ENCODE measurements at regions not wholly inside any gene's neighbourhood (a gene's known extent, or its start where the extent isn't known, plus 50 kb on each side); places are given as distances from the start of the nearest gene placed in this dataset.
"Not testable (repeated sequence)": the region's sequence is repeated elsewhere in the genome, so short reads cannot be mapped to it uniquely, and the experiment has no call there.

GRCh38 chr13:57862879-57863278 lies 231.3 kb downstream of the PCDH17 start:
- Mint-ChIP-seq H3K9me3 (peaks cover 5% of the 10 kb centered on the region), H3K4me3 (no peak overlapping the region), H3K4me1 (no peaks in the 10 kb centered on the region), H3K27ac (no peak overlapping the region), H3K36me3 (no peaks in the 10 kb centered on the region)
- DNase-seq (ENCODE audit: low spot score in 2 of 2) (no peak), ATAC-seq (no peak)

- DNase-seq (ENCODE audit: low spot score in 2 of 2): no peak
- Mint-ChIP-seq H3K9me3 (peaks cover 8% of the 10 kb centered on the region), H3K27ac (no peak overlapping the region), H3K36me3 (no peaks in the 10 kb centered on the region), H3K4me1 (no peaks in the 10 kb centered on the region), H3K4me3 (no peak overlapping the region)
- no peak for ATAC-seq
Observed at GRCh38 chr13:57865600-57866294, 234.2 kb downstream of the PCDH17 start.

GRCh38 chr13:57874530-57874929 lies 243.0 kb downstream of the PCDH17 start:
- Mint-ChIP-seq H3K27ac (no peak overlapping the region), H3K36me3 (no peaks in the 10 kb centered on the region), H3K9me3 (peaks cover 5% of the 10 kb centered on the region), H3K4me1 (no peaks in the 10 kb centered on the region), H3K4me3 (no peak overlapping the region)
- DNase-seq (ENCODE audit: low spot score in 2 of 2): no peak
- ATAC-seq: no peak

DNA sequence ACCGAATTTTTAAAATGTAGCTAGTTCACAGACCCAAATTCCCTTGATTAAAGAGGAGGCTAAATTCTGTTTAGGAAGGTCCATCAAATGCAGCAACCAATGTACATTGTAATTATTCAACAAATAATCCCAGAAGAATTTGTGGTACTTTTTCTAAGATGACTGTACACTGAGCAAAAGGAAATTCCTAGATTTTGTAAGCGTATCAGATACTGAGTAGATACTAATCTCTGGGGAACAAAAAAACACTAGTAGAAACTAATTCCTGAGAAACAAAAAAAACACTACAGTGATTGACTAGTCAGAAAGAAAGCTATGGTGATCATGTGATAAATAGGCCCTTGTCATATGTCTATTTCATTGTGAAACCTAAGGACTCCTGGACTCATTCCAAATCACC lies 246.1 kb downstream of the PCDH17 start:
- Mint-ChIP-seq H3K9me3 (peaks cover 8% of the 10 kb centered on the region), H3K4me1 (no peaks in the 10 kb centered on the region), H3K4me3 (no peak overlapping the region), H3K36me3 (no peaks in the 10 kb centered on the region), H3K27ac (no peak overlapping the region)
- ATAC-seq (no peak), DNase-seq (ENCODE audit: low spot score in 2 of 2) (no peak)

DNA sequence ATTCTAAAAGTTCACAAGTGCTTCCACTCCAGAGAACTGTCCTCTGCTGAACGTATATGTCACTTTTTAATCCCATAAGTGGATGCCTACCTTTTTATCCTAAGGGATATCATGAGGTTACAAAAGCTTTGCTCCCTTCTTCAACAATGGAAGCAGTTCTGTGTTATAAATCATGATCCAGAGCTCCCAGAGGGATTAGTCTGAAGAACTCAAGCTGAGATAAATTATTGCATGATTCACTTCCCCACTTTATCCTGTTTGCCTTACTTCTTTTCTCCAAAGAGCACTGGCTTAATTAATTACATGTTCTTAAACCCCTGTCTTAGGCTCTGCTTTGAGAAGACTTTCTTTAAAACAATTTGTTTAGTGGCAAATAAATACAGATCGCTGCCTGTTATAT lies 246.7 kb downstream of the PCDH17 start:
- Mint-ChIP-seq H3K4me1 (no peaks in the 10 kb centered on the region), H3K27ac (no peak overlapping the region), H3K9me3 (peaks cover 13% of the 10 kb centered on the region), H3K36me3 (no peaks in the 10 kb centered on the region), H3K4me3 (no peak overlapping the region)
- no peak for DNase-seq (ENCODE audit: low spot score in 2 of 2)
- no peak for ATAC-seq

GRCh38 chr13:57897225-57897624 lies 265.7 kb downstream of the PCDH17 start:
- no peak for DNase-seq (ENCODE audit: low spot score in 2 of 2)
- Mint-ChIP-seq H3K36me3 (no peaks in the 10 kb centered on the region), H3K4me1 (no peaks in the 10 kb centered on the region), H3K4me3 (no peak overlapping the region), H3K27ac (no peak overlapping the region), H3K9me3 (peaks cover 12% of the 10 kb centered on the region)
- no peak for ATAC-seq

DNA sequence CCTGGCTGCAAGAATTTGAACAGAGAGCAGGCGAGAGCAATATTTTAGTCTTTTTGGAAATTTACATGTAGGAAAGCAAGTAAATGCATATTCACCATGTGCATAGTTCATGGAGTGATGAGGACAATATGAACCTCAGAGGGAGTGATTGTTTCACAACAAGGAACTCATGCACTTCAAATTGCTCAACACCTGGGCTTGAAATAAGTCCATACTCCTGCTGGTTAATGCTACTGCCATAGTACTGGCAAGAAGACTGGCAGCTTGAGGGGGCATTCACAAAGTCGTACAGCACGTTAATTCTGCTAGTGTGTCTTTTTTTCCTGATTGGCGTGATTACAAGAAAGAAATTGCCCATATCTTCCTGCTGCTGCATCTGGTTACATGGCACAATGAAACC lies 267.6 kb downstream of the PCDH17 start:
- peaks cover 17% of the 10 kb centered on the region for H3K9me3 Mint-ChIP-seq
- H3K36me3 Mint-ChIP-seq: no peaks in the 10 kb centered on the region
- H3K27ac Mint-ChIP-seq: no peak overlapping the region
- ATAC-seq (no peak), DNase-seq (ENCODE audit: low spot score in 2 of 2) (no peak)
- H3K4me1 Mint-ChIP-seq: no peaks in the 10 kb centered on the region
- no peak overlapping the region for H3K4me3 Mint-ChIP-seq

DNA sequence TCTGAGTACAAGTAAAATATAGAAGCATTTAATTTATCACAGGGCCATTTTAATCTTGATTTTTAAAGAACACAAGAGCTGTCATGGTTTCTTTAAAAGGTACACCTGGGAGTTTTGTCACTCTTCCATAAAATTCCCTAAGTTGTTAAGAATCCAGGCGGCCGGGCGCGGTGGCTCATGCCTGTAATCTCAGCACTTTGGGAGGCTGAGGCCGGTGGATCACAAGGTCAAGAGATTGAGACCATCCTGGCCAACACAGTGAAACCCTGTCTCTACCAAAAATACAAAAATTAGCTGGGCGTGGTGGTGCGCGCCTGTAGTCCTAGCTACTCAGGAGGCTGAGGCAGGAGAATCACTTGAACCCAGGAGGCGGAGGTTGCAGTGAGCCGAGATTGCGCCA lies 278.3 kb downstream of the PCDH17 start:
- not testable (repeated sequence) for H3K36me3 Mint-ChIP-seq; H3K9me3 Mint-ChIP-seq; DNase-seq (ENCODE audit: low spot score in 2 of 2); H3K27ac Mint-ChIP-seq; H3K4me1 Mint-ChIP-seq; ATAC-seq; H3K4me3 Mint-ChIP-seq

- Mint-ChIP-seq H3K36me3 (no peaks in the 10 kb centered on the region), H3K4me3 (no peak overlapping the region)
- DNase-seq (ENCODE audit: low spot score in 2 of 2): no peak
Observed at GRCh38 chr13:57918086-57918485, 286.5 kb downstream of the PCDH17 start.

GRCh38 chr13:57918913-57919312 lies 287.4 kb downstream of the PCDH17 start:
- no peak overlapping the region for H3K4me3 Mint-ChIP-seq
- no peaks in the 10 kb centered on the region for H3K36me3 Mint-ChIP-seq
- no peak overlapping the region for H3K27ac Mint-ChIP-seq
- no peaks in the 10 kb centered on the region for H3K4me1 Mint-ChIP-seq
- peaks cover 8% of the 10 kb centered on the region for H3K9me3 Mint-ChIP-seq
- no peak for ATAC-seq
- no peak for DNase-seq (ENCODE audit: low spot score in 2 of 2)

More at GRCh38 chr13:57918086-57918485, 286.5 kb downstream of the PCDH17 start:
- Mint-ChIP-seq H3K9me3 (peaks cover 8% of the 10 kb centered on the region), H3K27ac (no peak overlapping the region), H3K4me1 (no peaks in the 10 kb centered on the region)
- no peak for ATAC-seq

GRCh38 chr13:57925250-57925649 lies 293.7 kb downstream of the PCDH17 start:
- no peak overlapping the region for H3K4me3 Mint-ChIP-seq

GRCh38 chr13:57925751-57926150 lies 294.2 kb downstream of the PCDH17 start:
- peaks cover 4% of the 10 kb centered on the region for H3K9me3 Mint-ChIP-seq

More at GRCh38 chr13:57925250-57925649, 293.7 kb downstream of the PCDH17 start:
- Mint-ChIP-seq H3K4me1 (no peaks in the 10 kb centered on the region), H3K36me3 (no peaks in the 10 kb centered on the region), H3K9me3 (peaks cover 6% of the 10 kb centered on the region), H3K27ac (no peak overlapping the region)
- ATAC-seq (no peak), DNase-seq (ENCODE audit: low spot score in 2 of 2) (no peak)

GRCh38 chr13:57932061-57932460 lies 300.5 kb downstream of the PCDH17 start:
- Mint-ChIP-seq H3K27ac (no peak overlapping the region), H3K9me3 (peaks cover 13% of the 10 kb centered on the region), H3K4me1 (no peaks in the 10 kb centered on the region), H3K4me3 (no peak overlapping the region), H3K36me3 (no peaks in the 10 kb centered on the region)
- DNase-seq (ENCODE audit: low spot score in 2 of 2) (no peak), ATAC-seq (no peak)

More at GRCh38 chr13:57925751-57926150, 294.2 kb downstream of the PCDH17 start:
- no peaks in the 10 kb centered on the region for H3K4me1 Mint-ChIP-seq
- no peaks in the 10 kb centered on the region for H3K36me3 Mint-ChIP-seq
- DNase-seq (ENCODE audit: low spot score in 2 of 2): no peak
- ATAC-seq: no peak
- H3K27ac Mint-ChIP-seq: no peak overlapping the region
- no peak overlapping the region for H3K4me3 Mint-ChIP-seq

DNA sequence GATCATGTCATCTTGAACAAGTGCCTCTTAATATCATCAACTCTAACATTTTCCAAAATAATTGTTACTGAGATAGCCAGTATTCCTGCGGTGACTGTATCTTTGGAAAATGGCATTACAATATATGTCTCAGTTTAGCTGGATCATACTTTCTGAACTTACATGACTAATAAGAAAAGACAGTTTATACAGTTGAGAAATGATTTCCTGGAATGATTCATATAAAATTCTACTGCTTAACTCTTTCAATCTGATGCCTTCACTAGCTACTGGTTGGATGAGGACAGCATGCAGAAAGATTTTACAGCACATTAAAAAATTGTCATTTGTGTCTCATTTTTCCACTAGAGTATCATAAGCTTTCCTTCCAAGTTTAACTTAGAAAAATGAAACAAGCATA lies 302.1 kb downstream of the PCDH17 start:
- no peaks in the 10 kb centered on the region for H3K4me1 Mint-ChIP-seq
- H3K36me3 Mint-ChIP-seq: no peaks in the 10 kb centered on the region
- H3K9me3 Mint-ChIP-seq: peaks cover 10% of the 10 kb centered on the region
- no peak overlapping the region for H3K4me3 Mint-ChIP-seq
- ATAC-seq (no peak), DNase-seq (ENCODE audit: low spot score in 2 of 2) (no peak)
- no peak overlapping the region for H3K27ac Mint-ChIP-seq

- no peak for ATAC-seq
- peaks cover 10% of the 10 kb centered on the region for H3K9me3 Mint-ChIP-seq
- no peak overlapping the region for H3K27ac Mint-ChIP-seq
- no peaks in the 10 kb centered on the region for H3K36me3 Mint-ChIP-seq
- no peak overlapping the region for H3K4me3 Mint-ChIP-seq
- DNase-seq (ENCODE audit: low spot score in 2 of 2): no peak
- H3K4me1 Mint-ChIP-seq: no peaks in the 10 kb centered on the region
Observed at GRCh38 chr13:57935965-57936364, 304.4 kb downstream of the PCDH17 start.

DNA sequence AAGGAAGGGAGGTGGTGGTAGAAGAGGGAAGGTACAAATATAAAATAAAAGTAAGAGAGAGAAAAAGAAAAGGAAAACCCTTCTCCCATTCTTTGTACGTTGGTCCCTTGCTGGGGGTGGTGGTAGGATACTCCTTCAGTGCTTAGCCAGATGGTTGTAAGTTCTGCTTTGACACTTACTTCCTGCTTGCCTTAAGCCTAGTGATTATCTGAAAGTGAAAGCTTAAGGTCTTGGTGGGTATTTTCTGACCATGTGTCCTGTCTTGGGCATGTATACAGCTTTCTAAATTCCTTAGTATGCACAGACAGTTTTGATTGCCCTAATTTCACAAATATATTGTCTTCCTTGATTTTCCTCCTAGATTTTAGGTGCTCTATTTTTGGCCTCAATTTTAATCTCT lies 314.8 kb downstream of the PCDH17 start:
- no peak for ATAC-seq
- H3K4me3 Mint-ChIP-seq: no peak overlapping the region
- no peaks in the 10 kb centered on the region for H3K4me1 Mint-ChIP-seq
- no peak overlapping the region for H3K27ac Mint-ChIP-seq
- DNase-seq (ENCODE audit: low spot score in 2 of 2): no peak
- H3K36me3 Mint-ChIP-seq: no peaks in the 10 kb centered on the region
- H3K9me3 Mint-ChIP-seq: peaks cover 16% of the 10 kb centered on the region

DNA sequence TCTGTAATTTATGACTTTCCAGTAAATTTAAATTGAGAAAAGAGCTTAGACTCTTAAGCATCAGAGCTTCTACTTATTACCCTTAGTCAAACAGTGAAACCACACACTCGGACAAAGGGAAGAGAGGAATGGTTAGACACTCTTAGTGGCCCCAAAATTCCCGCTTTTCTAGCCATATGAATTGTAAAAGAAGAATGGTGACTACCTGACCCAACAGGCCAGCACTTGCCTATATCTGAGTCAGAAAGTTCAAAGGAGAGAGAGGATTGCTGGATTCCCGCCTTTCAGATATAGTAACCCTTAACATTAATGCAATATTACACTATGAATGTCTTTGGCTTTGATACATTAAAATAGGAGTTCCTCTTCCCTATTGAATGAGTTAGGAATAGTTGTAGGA lies 317.3 kb downstream of the PCDH17 start:
- no peak for DNase-seq (ENCODE audit: low spot score in 2 of 2)
- ATAC-seq: no peak
- Mint-ChIP-seq H3K4me1 (no peaks in the 10 kb centered on the region), H3K4me3 (no peak overlapping the region), H3K9me3 (peaks cover 10% of the 10 kb centered on the region), H3K36me3 (no peaks in the 10 kb centered on the region), H3K27ac (no peak overlapping the region)
